Urothelium cell line (cell line): ENCODE measurements at regions not wholly inside any gene's neighbourhood (a gene's known extent, or its start where the extent isn't known, plus 50 kb on each side); places are given as distances from the start of the nearest gene placed in this dataset.

Experiments used
- DNase-seq: peaks from one replicate; pipeline ENCODE4 v3.0.0; 2011; ENCODE audit warnings: low spot score, mixed read lengths
- FAIRE-seq: peaks from 2 replicates; lab custom pipeline; 2011; peaks lifted over from hg19 to GRCh38; lab: Jason Lieb, UNC

GRCh38 chr6:105601541-105602236 is 198.8 kb upstream of the PREP start:
- DNase-seq (no peak), FAIRE-seq (no peak)

- FAIRE-seq (no peak), DNase-seq (no peak)
These were observed 197.7 kb upstream of the PREP start for GRCh38 chr6:105600336-105601260.

- DNase-seq (no peak), FAIRE-seq (no peak)
These were observed 195.4 kb upstream of the PREP start for GRCh38 chr6:105598264-105598663.

GRCh38 chr6:105596284-105596755 is 193.4 kb upstream of the PREP start:
- FAIRE-seq, result no peak
- DNase-seq, result peak; percentile 51

GRCh38 chr6:105595829-105596228 is 192.9 kb upstream of the PREP start:
- DNase-seq, result no peak
- FAIRE-seq, result no peak

GRCh38 chr6:105594821-105595220 is 191.9 kb upstream of the PREP start:
- FAIRE-seq (no peak), DNase-seq (no peak)

GRCh38 chr6:105593805-105594671 is 191.2 kb upstream of the PREP start:
- DNase-seq (no peak), FAIRE-seq (no peak)

GRCh38 chr6:105593056-105593690 is 190.3 kb upstream of the PREP start:
- DNase-seq, result no peak
- FAIRE-seq, result no peak

- DNase-seq (peak; percentile 54), FAIRE-seq (no peak)
These were observed 189.4 kb upstream of the PREP start for GRCh38 chr6:105592329-105592728.

GRCh38 chr6:105591053-105591452 is 188.2 kb upstream of the PREP start:
- no peak for FAIRE-seq
- DNase-seq, result no peak

- DNase-seq (no peak), FAIRE-seq (no peak)
These were observed 185.3 kb upstream of the PREP start for GRCh38 chr6:105588123-105588710.

GRCh38 chr6:105587349-105588122 is 184.7 kb upstream of the PREP start:
- no peak for FAIRE-seq
- peak; percentile 69 for DNase-seq

GRCh38 chr6:105578179-105578707 is 175.4 kb upstream of the PREP start:
- FAIRE-seq (no peak), DNase-seq (no peak)

GRCh38 chr6:105573556-105573955 is 170.7 kb upstream of the PREP start:
- FAIRE-seq (no peak), DNase-seq (no peak)

GRCh38 chr6:105573138-105573537 is 170.3 kb upstream of the PREP start:
- DNase-seq, result no peak
- no peak for FAIRE-seq

- no peak for DNase-seq
- FAIRE-seq, result no peak
These were observed 167.5 kb upstream of the PREP start for GRCh38 chr6:105570416-105570815.

GRCh38 chr6:105569706-105570105 is 166.8 kb upstream of the PREP start:
- DNase-seq (no peak), FAIRE-seq (no peak)

GRCh38 chr6:105568751-105569150 is 165.9 kb upstream of the PREP start:
- FAIRE-seq, result no peak

GRCh38 chr6:105568142-105568541 is 165.3 kb upstream of the PREP start:
- FAIRE-seq (no peak), DNase-seq (no peak)

More at GRCh38 chr6:105568751-105569150, 165.9 kb upstream of the PREP start:
- no peak for DNase-seq
